K562 (cell line): ENCODE measurements at regions not wholly inside any gene's neighbourhood (a gene's known extent, or its start where the extent isn't known, plus 50 kb on each side); places are given as distances from the start of the nearest gene placed in this dataset.

Experiments used
- ATAC-seq: fragments of 200-7000 bp; cut with Tn5 transposase; 3 replicates; pipeline ENCODE4 v1.9.1; 2020; ENCODE audit warnings: moderate library complexity
- BruUV-seq: library from RNA; stranded (reverse); fragments of 400-500 nt; replicated peaks from 2 replicates; lab custom pipeline; 2021; lab: Mats Ljungman, UMichigan
- CTCF ChIA-PET: fragments of 300-600 bp; formaldehyde crosslinking; extraction: SDS; loops from one replicate; lab custom pipeline; 2021; ENCODE audit warnings: low intra/inter-chr PET ratio; lab: Yijun Ruan, JAX
- POLR2A ChIA-PET: fragments of 300-600, 350-650 bp; sonication (Branson Sonifier 250); formaldehyde crosslinking; extraction: SDS; loops from one replicate; lab custom pipeline; 2021; ENCODE audit warnings: antibody characterized with exemption, inconsistent platforms; lab: Yijun Ruan, JAX
- DNase-seq, 4 experiments: peaks; one replicate each; pipeline versions ENCODE4 v3.0.0 to v3.0.0-alpha.2; 2011 to 2018; ENCODE audit warnings: low spot score in 3 of 4, mixed read lengths in 3 of 4; ENCODE audit errors: extremely low read depth in 1 of 4
- FAIRE-seq: peaks from 2 replicates; lab custom pipeline; 2011; peaks lifted over from hg19 to GRCh38; lab: Jason Lieb, UNC
- H2AFZ ChIP-seq: 2 replicates; pipeline ENCODE4 v1.6.0; 2011; ENCODE audit warnings: low read depth, low read length, control low read depth, inconsistent platforms
- H3K27ac ChIP-seq: fragments of 200-600 bp; 3 replicates; pipeline ENCODE4 v1.8.0; 2011; ENCODE audit warnings: low read depth, mild to moderate bottlenecking, control low read depth, inconsistent platforms, low read length, moderate library complexity, mixed read lengths; ENCODE audit errors: extremely low read depth
- H3K27me3 ChIP-seq, 2 experiments: fragments of 300-600 bp in 1 of 2; 2 replicates in 1 of 2; 3 replicates in 1 of 2; pipeline versions ENCODE4 v1.6.0 to v1.8.0; 2011; ENCODE audit warnings: inconsistent platforms in 2 of 2, low read length in 2 of 2, mild to moderate bottlenecking in 1 of 2, mixed read lengths in 1 of 2, moderate library complexity in 1 of 2; ENCODE audit not compliant: control insufficient read depth in 2 of 2, insufficient read depth in 2 of 2
- H3K36me3 ChIP-seq: fragments of 300-600 bp; 3 replicates; pipeline ENCODE4 v1.8.0; 2011; ENCODE audit warnings: mild to moderate bottlenecking, low read length, inconsistent platforms; ENCODE audit not compliant: control insufficient read depth, insufficient read depth
- H3K4me1 ChIP-seq, 2 experiments: fragments of 200-600 bp in 1 of 2; replicated peaks in 1 of 2; 2 replicates in 1 of 2; 3 replicates in 1 of 2; pipeline versions ENCODE4 v1.5.1 to v1.8.0; 2011; ENCODE audit warnings: inconsistent platforms in 2 of 2, low read length in 2 of 2, mild to moderate bottlenecking in 1 of 2, mixed read lengths in 1 of 2, moderate library complexity in 1 of 2; ENCODE audit not compliant: control insufficient read depth in 2 of 2, insufficient read depth in 2 of 2
- H3K4me2 ChIP-seq: 2 replicates; pipeline ENCODE4 v1.6.1; 2011; ENCODE audit warnings: low read length, control low read depth, inconsistent platforms, mixed read lengths; ENCODE audit not compliant: insufficient read depth
- H3K4me3 ChIP-seq: fragments of 200-600 bp; sonication (generic), shearing (Covaris generic); 2 replicates; pipeline ENCODE4 v1.5.1; 2016; ENCODE audit warnings: control low read depth, inconsistent platforms
- H3K79me2 ChIP-seq: fragments of 200-600 bp; 3 replicates; pipeline ENCODE4 v1.8.0; 2011; ENCODE audit warnings: low read length, inconsistent platforms; ENCODE audit not compliant: control insufficient read depth, insufficient read depth
- H3K9ac ChIP-seq, 2 experiments: 2 replicates each; pipeline versions ENCODE4 v1.6.0 to v1.6.1; 2011; ENCODE audit warnings: low read depth in 2 of 2, low read length in 2 of 2, control low read depth in 1 of 2, inconsistent platforms in 1 of 2, mild to moderate bottlenecking in 1 of 2, mixed read lengths in 1 of 2; ENCODE audit not compliant: insufficient read depth in 1 of 2
- H3K9me1 ChIP-seq: one replicate; pipeline ENCODE4 v1.6.0; 2011; ENCODE audit warnings: inconsistent platforms, mild to moderate bottlenecking, low read length, moderate library complexity; ENCODE audit not compliant: control insufficient read depth, insufficient read depth
- H3K9me3 ChIP-seq: replicated peaks from 2 replicates; pipeline ENCODE4 v1.5.1; 2011; ENCODE audit warnings: low read depth, low read length, inconsistent platforms; ENCODE audit not compliant: control insufficient read depth, insufficient read depth
- H4K20me1 ChIP-seq: replicated peaks from 2 replicates; pipeline ENCODE4 v1.6.1; 2011; ENCODE audit warnings: low read length, inconsistent platforms, mixed read lengths; ENCODE audit not compliant: control insufficient read depth, insufficient read depth
- BACH1 ChIP-seq: fragments of 200-800 bp; sonication (Bioruptor generic); IDR thresholded peaks from 2 replicates; pipeline ENCODE4 v1.6.1; 2016; ENCODE audit warnings: missing genetic modification characterization, missing compliant biosample characterization
- CBX1 ChIP-seq: sonication (generic); IDR thresholded peaks from 2 replicates; pipeline ENCODE4 v1.6.1; 2016; ENCODE audit warnings: antibody characterized with exemption, low read depth, mild to moderate bottlenecking
- CBX3 ChIP-seq, 2 experiments: IDR thresholded peaks; 1 replicate in 1 of 2; 2 replicates in 1 of 2; pipeline ENCODE4 v1.6.1; 2012; ENCODE audit warnings: inconsistent platforms in 2 of 2, low read length in 2 of 2, borderline replicate concordance in 1 of 2, control low read depth in 1 of 2
- CBX5 ChIP-seq: IDR thresholded peaks from 2 replicates; pipeline ENCODE4 v1.6.1; 2014; ENCODE audit warnings: low read depth, borderline replicate concordance
- CREB1 ChIP-seq, 2 experiments: sonication (generic) in 1 of 2; formaldehyde crosslinking in 1 of 2; IDR thresholded peaks; 2 replicates each; pipeline versions ENCODE4 v1.6.1 to v1.8.0; 2012 to 2022; ENCODE audit warnings: inconsistent platforms in 1 of 2, mild to moderate bottlenecking in 1 of 2, missing genetic modification reagents in 1 of 2, moderate library complexity in 1 of 2
- CTCFL ChIP-seq: IDR thresholded peaks from 2 replicates; pipeline ENCODE4 v1.6.1; 2011; ENCODE audit warnings: borderline replicate concordance, low read depth, mild to moderate bottlenecking, moderate library complexity, low read length; ENCODE audit not compliant: insufficient read depth, poor library complexity, severe bottlenecking
- FIP1L1 ChIP-seq: fragments of 200-400 bp; formaldehyde crosslinking; IDR thresholded peaks from 2 replicates; pipeline ENCODE4 v1.6.1; 2018; ENCODE audit warnings: mild to moderate bottlenecking, low read depth, low read length; ENCODE audit not compliant: poor library complexity, severe bottlenecking
- HLTF ChIP-seq: fragments of 450-650 bp; IDR thresholded peaks from 2 replicates; pipeline ENCODE4 v1.6.1; 2016
- ID3 ChIP-seq, 2 experiments: fragments of 250-450 bp in 1 of 2; fragments of 450-650 bp in 1 of 2; sonication (Bioruptor Pico) in 1 of 2; IDR thresholded peaks; 2 replicates each; pipeline versions ENCODE4 v1.6.1 to v1.8.0; 2016 to 2021; ENCODE audit warnings: mild to moderate bottlenecking in 2 of 2, moderate library complexity in 2 of 2, missing compliant biosample characterization in 1 of 2, missing genetic modification characterization in 1 of 2
- TRIM24 ChIP-seq, 2 experiments: fragments of 450-650 bp; IDR thresholded peaks; 2 replicates each; pipeline ENCODE4 v1.6.1; 2016
- TRIM28 ChIP-seq: fragments of 450-650 bp; IDR thresholded peaks from 2 replicates; pipeline ENCODE4 v1.6.1; 2017
- UBTF ChIP-seq, 2 experiments: IDR thresholded peaks; 2 replicates each; pipeline ENCODE4 v1.6.1; 2012; ENCODE audit warnings: improper control_type of control experiment in 2 of 2, low read depth in 2 of 2, low read length in 2 of 2, borderline replicate concordance in 1 of 2
- XRCC5 ChIP-seq: fragments of 200-400 bp; formaldehyde crosslinking; IDR thresholded peaks from 2 replicates; pipeline ENCODE4 v1.6.1; 2017; ENCODE audit warnings: low read depth, mild to moderate bottlenecking, low read length
- ZNF280B ChIP-seq: fragments of 250-450 bp; sonication (Bioruptor Pico); IDR thresholded peaks from 2 replicates; pipeline ENCODE4 v1.5.1; 2021; ENCODE audit warnings: mild to moderate bottlenecking
- ZNF778 ChIP-seq: fragments of 450-650 bp; formaldehyde crosslinking; IDR thresholded peaks from 2 replicates; pipeline ENCODE4 v1.4.0; 2020; ENCODE audit warnings: mild to moderate bottlenecking, moderate library complexity
- WGBS: fragments of 100-300 bp; shearing (Covaris generic); methylation state at CpG from one replicate; pipeline ENCODE4 v1.1.6; 2016; ENCODE audit warnings: low coverage, mixed read lengths; ENCODE audit not compliant: insufficient coverage; ENCODE audit errors: missing lambda C conversion rate; 5-methylcytosine and 5-hydroxymethylcytosine counted together
- in situ Hi-C: fragments of 300-500 bp; cut with MboI; formaldehyde crosslinking; loops from 4 replicates; pipeline ENCODE4 v1.15.0; 2018; ENCODE audit warnings: inconsistent platforms, mixed read lengths
- intact Hi-C: fragments of 100-400 bp; cut with micrococcal nuclease; formaldehyde crosslinking; loops from 2 replicates; pipeline ENCODE4 v1.14.2; 2022

GRCh38 chr6:16040628-16040974 lies 88.3 kb upstream of the MYLIP start:
- no peak overlapping the region for H3K4me3 ChIP-seq
- FAIRE-seq (no peak), ATAC-seq (no peak)
- intact Hi-C loops, result no loop called here
- H3K9me3 ChIP-seq, result peaks cover 19% of the 10 kb centered on the region
- H3K27me3 ChIP-seq, result no peaks in the 10 kb centered on the region
- H4K20me1 ChIP-seq, result no peaks in the 10 kb centered on the region
- H3K4me1 ChIP-seq, result peaks cover 7 to 29% of the 10 kb centered on the region in 2 experiments; a peak in 4 of 5 replicates
- no peaks in the 10 kb centered on the region for H3K9me1 ChIP-seq
- no peaks in the 10 kb centered on the region for H3K79me2 ChIP-seq
- no peaks in the 10 kb centered on the region; the same call in 2 of the 3 replicates for H3K36me3 ChIP-seq
- 89% methylated on average over 11 of the region's 15 CpGs for WGBS
- in situ Hi-C loops, result no loop called here
- H2AFZ ChIP-seq, result no peak overlapping the region
- TF ChIP-seq CBX5 (peak; percentile 65; the same call in 1 of the 2 replicates), CTCFL (no peak), ID3 (CRISPR knock-in tag; IDR thresholded peaks at IDR 0.05) (no peak), ID3 (tag; IDR thresholded peaks at IDR 0.05) (0 out of 2 replicates have a peak, but pooled peaks have one; percentile 17), UBTF (IDR thresholded peaks at IDR 0.05; ENCODE audit: borderline replicate concordance in 1 of 2, low read depth in 2 of 2, low read length in 2 of 2) (no peak), XRCC5 (no peak), CREB1 (IDR thresholded peaks at IDR 0.05) (no peak), CREB1 (CRISPR knock-in tag; IDR thresholded peaks at IDR 0.05) (no peak), CBX3 (IDR thresholded peaks at IDR 0.05; ENCODE audit: borderline replicate concordance in 1 of 2, low read length in 2 of 2) (peak in 1 of 2 experiments; percentile 37; a peak in 1 of 3 replicates), TRIM28 (peak; percentile 65), HLTF (peak; percentile 98), CBX1 (peak; percentile 58; the same call in 1 of the 2 replicates), FIP1L1 (peak; percentile 7), BACH1 (tag) (no peak), ZNF280B (CRISPR knock-in tag) (peak; percentile 30; the same call in 1 of the 2 replicates), TRIM24 (IDR thresholded peaks at IDR 0.05) (peak in 1 of 2 experiments; percentile 48; a peak in 1 of 4 replicates), ZNF778 (no peak)
- TF ChIP-seq, all 486 proteins: peak for 9
- Histone ChIP-seq H3K4me2 (no peak overlapping the region), H3K27ac (no peak overlapping the region), H3K9ac (no peak overlapping the region)
- no peak for DNase-seq
- BruUV-seq, result no TSS peak
- ChIA-PET CTCF (no interaction called here), POLR2A (interaction anchor here (0.7 to 1.3 kb wide), 2 partner anchors 88 to 140 kb away, joined by 4 to 5 read pairs; partner anchors contain the start of gene MYLIP)
